COR-L47 (cell line): ENCODE measurements at regions not wholly inside any gene's neighbourhood (a gene's known extent, or its start where the extent isn't known, plus 50 kb on each side); places are given as distances from the start of the nearest gene placed in this dataset.
"Not testable (repeated sequence)": the region's sequence is repeated elsewhere in the genome, so short reads cannot be mapped to it uniquely, and the experiment has no call there.

Experiments used
- DNase-seq: peaks from one replicate; lab custom pipeline; 2025; lab: John Stamatoyannopoulos, UW

DNA sequence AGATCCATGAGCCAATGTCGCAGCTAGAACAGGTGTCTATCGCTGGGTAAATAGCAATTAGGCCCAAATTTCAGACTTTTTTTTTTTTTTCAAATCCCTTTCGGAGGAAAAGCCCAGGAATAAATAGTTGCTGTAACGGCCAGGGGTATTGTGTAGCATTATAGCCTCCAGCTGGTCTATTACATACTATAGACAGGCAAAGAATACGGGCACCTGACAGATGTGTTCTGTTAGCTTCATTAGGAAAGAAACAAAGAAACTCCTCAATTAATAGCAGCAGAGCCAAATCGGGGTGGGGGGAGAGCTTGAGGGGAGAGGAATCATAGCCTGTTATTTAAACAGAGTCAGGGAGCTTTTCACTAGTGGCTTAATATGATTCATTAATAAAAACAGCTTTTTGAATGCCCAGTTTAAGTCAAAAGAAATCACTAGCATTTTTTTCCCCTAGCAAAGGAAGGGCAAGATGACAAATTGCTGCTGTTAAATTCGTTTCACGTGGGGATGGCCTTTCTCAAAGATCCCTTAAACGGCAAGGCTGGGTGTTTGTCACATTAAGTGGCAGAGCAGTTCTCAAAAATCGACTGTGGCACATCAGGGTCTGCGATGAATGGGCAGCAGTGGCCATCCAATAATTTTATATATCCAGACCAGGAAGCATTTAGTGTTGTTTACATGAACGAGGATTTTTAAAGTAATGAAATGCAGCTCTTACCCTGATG, 139.4 kb downstream of the ID4 start:
- peak; percentile 88 for DNase-seq

DNA sequence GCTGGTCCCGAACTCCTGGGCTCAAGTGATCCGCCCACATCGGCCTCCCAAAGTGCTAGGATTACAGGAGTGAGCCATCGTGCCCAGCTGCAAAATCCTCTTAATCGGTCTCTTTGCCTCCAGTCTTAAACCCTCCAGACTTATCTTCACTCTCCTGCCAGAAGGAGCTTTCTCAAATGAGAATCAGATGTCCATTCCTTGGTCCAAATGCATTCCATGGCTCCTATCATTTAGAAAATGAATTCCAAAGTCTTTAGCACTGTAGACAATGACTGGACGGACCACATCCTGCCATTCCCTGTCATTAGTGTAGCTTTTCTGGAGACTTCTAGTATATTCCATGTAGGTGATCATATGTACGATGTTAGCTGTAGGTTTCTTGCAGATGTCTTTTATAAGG, 141.9 kb downstream of the ID4 start:
- DNase-seq: no peak

DNA sequence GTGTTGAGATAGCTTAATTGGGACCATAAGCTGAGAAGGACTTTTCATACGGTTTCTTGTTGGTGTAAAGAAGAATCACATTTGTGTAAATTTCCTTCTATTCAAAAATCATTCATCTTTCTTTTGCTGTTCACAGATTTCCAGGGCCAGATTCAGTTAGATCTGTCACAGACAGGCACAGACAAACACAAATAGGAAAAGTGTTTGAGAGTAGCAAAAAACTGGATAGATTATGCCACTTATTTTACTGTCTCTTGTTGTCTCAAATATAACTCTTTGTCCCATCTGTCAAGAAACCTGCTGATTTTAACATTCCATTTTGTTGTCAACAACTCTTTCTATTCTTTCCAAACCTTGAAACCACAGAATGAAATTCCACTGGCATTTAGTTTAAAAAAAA, 142.8 kb downstream of the ID4 start:
- no peak for DNase-seq

DNA sequence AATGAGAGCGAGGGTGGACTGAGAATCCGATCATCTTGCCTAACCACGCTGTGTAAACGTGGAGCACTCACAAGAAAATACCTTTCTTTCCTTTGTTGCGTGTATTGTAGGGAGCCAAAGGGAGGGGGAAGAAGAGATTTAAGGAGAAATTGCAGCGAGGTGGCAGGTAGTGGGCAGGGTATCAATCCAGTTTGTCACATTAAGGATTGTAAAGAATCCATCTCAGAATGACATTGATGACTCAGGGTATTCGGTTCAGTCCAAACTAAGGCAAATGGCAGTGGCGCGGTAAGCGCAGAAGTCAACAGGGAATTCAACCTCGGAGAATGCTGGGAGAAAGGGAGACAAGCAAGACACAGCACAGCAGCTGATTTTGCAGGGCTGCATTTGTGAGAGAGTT, 146.2 kb downstream of the ID4 start:
- DNase-seq: no peak

DNA sequence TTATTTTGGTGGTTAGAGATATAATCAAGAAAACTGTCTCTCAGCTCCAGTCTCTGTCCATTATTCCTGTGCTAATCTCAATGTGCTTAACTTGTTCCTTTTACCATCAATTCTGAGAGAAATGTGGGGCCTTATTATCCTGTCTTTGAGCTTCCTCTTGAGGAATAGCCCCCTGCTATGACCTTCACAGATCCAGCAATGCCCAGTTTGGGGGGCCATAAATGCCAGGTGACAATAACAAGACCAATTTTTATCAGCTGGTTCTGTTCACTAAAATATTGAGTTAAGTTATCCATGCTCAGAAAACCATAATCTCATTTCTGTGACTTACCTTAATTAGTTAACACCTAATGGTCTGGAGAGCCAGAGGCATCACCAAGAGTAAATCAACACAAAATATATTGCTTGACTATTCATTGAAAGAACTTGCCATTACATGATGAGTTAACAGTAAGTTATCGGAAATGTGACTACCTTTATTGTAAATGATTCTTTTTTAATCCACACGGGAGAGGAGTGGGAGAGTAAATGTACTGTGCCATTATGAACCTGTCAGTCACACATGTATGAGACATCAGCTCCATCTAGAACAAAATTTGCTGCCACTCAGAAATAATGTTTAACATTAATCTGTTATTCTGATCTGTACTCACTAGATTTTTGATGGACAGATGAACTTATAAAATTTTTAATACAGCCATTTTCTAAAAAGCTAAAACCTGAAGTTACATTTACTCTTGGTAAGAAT, 149.7 kb downstream of the ID4 start:
- DNase-seq: no peak

DNA sequence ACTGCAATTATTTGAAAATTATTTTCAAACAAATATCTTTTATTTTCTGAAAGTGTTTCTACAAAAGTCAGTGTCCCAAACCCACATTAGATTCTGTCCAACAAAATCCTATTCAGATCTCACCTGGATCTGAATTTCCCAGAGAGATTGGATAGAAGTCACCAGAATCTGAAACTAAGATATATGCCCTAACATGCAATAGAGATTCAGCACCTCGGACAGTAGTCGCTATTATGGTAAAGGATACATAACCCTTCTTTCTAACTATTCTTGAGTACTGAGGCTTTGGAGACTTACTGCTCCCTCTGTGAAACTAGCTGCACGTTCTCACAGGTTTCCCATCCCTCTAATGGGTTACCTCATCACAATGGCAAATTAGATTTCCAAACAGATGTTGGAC, 151.4 kb downstream of the ID4 start:
- DNase-seq: no peak

DNA sequence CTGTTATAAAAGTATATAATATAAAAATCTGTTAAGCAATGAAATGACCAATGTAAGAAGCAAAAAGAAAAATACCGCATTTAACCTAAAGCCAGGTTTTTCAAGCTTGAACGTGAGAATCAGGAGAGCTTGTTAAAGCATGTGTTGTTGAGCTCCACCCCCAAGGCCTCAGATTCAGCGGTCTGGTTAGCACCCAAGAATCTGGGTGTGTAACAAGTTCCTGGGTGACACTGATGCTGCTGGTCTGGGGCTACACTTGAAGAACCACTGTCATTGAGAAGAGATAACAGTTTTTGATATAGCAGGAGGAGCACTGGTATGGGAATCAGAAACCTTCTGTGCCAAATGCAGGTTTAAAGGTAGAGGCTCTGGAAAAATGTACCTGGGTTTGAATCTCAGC, 154.0 kb downstream of the ID4 start:
- DNase-seq: no peak

DNA sequence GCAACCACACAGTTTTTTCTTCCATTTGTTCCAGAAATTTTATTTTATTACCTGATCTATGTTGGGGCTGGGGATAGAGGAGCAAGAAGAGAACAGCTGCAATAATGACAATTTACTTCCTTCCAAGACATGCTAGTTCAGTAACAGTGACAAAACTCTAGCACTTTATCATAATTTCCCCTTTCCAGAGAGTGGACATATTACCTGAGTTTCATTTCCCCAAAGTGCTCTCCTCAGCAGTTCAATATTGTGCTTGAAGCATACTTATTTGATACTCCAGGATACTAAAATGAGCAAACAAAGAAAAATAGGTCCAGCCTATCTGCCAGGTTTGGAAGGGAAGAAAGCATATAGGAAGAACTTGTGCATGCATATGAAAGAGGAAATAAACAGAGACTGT, 157.7 kb downstream of the ID4 start:
- DNase-seq: no peak

DNA sequence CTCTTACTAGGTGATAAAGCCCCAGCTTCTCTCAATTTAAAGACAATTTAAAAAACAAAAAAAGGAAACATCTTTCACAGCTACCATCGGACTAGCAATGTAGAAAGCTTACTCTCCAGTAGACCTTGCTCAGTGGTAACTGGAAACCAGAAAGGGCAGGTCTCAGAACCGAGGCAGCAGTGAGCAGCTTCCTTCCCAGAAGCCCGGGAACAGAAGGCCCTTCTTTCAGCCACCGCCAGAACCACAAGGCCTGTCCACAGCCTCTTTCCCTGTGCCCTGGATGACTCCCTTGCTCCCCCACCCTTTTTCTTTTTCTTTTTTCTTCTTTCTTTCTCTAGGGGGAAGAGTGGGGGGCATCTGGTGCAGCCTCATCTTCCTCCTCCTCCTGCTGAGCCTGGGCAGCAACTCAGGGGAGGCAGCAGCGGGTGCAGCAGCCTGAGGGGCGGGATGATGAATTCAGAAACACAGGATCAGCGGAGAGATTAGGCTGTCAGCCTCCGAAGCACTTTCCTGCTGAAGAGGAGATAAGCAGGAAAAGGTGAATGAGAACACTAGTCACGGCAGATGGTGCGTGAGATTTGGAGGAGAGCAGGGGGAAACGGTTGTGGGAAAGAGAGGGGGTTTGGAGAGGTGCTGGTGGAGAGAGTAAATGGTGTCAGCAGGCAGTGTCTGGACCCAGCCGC, 158.5 kb downstream of the ID4 start:
- DNase-seq: no peak

DNA sequence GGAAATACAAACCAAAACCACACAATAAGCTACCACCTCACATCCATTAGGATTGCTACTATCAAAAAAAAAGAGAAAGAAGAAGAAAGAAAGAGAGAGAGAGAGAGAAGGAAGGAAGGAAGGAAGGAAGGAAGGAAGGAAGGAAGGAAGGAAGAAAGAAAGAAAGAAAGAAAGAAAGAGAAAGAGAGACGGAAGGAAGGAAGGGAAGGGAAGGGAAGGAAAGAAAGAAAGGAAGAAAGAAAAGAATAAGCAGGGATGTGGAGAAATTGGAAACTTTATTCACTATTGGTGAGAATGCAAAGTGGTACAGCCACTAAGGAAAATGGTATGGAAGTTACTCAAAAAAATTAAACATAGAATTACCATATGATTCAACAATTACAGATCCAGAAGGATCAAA, 159.9 kb downstream of the ID4 start:
- DNase-seq: no peak

DNA sequence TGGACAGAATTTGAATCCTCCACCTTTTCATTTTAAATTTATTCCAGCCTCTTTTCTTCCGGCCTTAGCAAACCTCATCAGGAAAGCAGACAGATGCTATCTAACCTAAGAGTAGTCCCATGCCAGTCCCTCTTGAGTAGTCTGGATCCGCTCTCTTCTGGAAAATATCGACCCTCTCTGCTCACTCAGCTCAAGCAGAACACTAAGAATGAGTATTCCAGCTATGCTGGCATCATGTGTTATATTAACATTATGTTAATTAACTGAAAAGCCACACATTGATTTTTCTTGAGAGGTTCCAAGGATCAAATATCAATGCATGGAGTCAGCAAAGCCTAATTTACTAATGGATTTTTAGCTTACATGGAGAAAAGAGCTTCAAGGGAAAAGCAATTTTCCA, 161.4 kb downstream of the ID4 start:
- no peak for DNase-seq

DNA sequence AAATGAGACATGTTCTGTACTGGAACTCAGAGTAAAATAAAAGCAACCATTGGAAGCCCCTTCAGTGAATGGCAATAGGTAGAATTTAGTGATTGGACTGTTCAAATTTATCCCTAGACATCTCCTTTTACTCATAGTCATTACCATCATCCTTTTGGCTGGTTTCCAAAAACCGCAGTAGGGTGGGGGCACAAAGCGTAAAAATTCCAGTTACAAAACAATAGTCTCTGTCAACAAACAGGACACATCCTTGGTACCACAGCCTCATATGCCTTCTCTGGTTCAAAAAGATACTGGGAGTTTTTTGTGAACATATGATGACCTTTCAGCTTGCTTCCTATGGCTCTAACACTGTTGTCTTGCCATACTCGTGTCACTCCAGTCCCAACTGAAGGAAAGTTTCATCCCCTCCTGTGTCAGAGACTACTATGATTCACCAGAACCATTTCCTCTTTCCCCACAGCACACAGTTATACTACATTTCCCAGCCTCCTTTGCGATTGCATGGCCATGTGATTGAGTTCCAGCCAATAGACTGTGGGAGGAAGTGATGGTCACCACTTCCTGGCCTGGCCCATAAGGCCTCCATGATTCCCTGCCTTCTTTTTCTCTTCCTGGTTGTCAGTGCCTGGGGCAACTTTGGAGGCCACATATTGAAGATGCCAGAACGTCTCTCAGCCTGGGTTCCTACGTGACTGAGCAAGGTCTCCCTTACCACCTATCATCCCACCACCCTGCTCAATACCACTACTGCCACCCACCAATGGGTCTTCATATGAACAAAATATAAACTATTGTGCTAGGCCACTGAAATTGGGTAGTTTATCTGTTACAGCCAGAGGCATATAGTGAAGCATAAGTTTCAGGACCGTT, 162.4 kb downstream of the ID4 start:
- peak; percentile 45 for DNase-seq

DNA sequence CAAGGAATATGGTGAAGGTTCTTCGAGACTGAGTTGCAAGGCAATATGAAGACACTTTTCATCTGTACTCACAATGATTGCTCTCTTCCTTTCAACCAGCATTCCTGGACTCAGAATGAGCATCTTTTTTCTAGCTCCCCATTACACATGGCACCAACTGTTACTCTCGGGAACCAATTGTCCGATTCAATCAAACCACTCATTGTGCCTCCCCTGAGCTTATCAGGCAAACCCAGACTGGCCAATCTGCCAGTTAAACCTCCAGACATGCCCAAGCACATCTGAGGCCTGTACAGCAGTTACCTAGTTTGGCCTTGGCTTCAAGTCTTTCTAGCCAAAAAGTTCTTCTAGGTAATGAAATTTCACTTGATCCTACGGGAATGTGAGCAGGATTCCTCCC, 164.1 kb downstream of the ID4 start:
- no peak for DNase-seq

DNA sequence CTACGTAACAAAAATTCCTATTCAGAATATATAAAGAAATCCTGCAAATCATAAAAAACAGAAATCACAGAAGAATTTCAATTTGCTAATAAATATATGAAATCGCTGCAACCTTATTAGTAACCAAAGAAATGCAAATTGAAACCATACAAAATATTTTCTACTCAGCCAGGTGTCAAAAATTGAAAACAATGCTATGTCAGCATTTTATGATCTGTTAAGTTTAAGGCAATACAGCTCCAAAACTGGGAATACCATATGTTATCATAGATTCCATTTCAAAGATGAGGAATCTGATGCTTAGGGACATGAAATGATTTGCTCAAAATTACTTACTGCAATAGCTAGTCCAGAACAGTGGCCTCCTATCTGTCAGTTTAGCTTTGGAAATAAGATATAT, 168.9 kb downstream of the ID4 start:
- DNase-seq: no peak

DNA sequence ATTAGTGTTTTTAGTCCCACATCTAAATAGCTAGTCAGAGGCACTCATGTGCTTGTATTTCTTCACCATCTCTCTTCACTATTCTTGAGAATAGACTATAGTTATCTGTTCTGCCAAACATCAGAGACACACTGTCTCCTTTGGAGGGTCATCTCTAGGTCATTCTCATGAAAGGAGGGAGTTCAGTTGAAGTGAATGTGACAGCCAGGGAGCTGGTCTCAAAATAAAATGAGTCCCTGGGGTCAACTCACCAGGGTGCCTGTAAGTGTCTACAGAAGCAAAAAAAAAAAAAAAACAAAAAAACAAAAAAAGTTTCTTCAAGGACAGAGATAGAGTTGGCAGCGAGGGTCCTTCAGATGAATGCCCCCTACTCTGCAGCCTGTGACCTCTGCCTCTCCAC, 171.0 kb downstream of the ID4 start:
- no peak for DNase-seq

DNA sequence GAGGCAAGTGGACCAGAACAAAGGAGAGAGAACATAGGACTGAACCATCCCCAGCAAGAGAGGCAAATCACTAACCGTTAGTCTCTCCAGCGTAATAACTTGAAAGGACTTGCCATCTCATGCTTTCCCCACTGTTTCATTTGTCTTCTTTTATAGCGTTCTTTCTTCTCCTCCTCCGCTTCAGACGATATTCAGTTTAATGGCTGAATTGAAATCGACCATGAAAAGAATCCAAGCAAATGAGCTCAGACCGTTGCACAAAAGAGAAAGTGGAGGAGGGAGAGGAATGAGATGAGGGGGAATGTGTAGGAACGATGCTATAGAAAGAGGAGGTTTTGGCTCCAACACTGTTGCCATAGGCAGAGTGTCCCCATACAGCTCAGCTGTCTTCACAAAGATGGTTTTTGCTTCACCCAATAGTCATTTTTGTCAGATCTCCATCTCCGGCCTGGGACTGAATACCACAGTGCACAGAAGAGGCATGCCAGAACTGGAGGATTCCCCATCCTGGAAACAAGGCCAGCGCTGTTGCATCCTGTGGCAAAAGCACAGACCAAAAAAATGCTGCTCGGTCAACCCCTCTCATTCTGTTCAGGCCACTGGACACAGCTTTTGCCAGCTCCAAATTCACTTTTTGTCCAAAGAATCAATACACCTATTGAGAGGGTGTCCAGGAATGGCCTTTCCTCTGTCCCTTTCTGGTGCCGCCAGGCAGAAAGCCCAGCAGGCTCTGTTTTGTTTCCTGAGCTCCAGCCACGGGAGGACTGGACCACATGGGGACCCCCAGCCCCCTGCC, 176.1 kb downstream of the ID4 start:
- no peak for DNase-seq

DNA sequence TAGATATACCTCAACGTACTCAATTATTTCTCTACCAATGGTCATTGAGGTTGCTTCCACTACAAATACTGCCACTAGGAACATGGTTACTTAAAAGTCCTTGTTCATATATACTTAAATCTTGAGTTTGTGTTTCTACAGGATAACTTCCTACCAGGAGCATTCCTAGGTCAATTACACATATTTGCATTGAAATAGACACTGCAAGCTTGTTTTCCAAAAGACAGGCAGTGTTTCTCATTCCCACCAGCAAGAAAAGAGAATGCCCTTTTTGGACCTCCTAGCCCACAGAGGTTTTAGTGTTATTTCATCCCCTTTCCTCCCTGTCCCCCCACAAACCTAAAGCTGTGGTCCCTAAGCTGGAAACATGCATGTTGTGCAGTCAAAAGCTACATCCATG, 177.3 kb downstream of the ID4 start:
- no peak for DNase-seq

DNA sequence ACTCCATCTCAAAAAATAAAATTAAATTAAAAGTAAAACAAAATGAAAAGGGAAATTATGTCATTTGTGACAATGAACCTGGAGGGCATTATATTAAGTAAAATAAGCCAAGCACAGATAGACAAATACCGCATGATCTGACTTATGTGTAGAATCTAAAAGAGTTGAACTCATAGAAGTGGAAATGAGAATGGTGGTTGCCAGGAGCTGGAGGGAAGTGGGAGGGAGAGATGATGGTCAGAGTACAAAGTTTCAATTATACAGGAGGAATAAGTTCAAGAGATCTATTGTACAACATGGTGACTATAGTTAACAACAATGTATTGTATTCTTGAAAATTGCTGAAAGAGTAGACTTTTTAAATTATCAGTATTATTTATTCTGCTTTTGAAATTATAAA, 183.4 kb downstream of the ID4 start:
- DNase-seq: no peak

DNA sequence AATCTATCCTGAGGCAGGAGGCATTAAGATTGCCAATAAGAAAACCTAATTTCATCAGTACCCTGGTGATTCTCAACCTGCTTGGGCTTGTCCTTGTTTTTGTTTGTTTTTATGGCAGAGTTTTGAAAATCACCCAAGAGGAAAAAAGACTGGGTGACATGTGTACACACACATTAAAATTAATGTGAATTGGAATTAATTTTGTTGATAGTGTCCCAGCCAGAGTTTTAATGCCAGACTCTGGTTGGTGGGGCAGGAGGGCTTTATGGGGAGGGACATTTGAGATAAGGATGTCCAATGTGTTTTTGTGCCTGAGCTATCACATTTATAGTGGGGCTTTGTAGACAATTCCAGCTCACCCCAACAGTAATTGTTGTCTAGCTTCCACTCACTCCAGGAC, 184.6 kb downstream of the ID4 start:
- peak; percentile 86 for DNase-seq

DNA sequence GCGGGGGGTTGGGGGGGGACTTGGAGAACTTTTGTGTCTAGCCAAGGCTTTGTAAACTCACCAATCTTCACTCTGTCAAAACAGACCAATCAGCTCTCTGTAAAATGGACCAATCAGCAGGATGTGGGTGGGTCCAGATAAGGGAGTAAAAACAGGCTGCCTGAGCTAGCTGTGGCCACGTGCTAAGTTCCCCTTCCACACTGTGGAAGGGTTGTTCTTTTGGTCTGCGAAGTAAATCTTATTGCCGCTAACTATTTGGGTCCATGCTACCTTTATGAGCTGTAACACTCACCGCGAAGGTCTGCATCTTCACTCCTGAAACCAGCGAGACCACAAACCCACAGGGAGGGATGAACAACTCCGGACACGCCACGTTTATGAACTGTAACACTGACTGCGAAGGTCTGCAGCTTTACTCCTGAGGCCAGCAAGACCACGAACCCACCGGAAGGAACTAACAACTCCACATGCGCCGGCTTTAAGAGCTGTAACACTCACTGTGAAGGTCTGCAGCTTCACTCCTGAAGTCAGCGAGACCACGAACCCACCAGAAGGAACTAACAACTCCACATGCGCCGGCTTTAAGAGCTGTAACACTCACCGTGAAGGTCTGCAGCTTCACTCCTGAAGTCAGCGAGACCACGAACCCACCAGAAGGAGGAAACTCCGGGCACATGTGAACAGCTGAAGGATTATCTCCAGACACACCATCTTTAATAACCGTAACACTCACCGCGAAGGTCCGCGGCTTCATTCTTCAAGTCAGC, 186.6 kb downstream of the ID4 start:
- DNase-seq: not testable (repeated sequence)

DNA sequence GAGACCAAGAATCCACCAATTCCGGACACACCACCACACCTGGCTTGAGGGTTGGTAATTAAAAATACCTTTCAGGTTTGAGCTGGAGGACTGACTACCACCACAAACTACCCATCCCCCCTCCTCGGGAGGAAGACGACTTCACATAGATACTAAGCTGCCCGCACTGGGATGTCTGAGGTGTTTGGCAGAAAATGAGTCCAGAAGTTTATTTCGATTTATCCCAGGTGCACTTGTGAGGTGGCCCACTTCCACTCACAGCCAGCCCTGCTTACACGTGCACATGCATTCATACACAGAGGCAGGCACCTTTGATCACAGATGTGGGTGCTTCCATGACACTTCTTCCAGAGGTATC, 187.1 kb downstream of the ID4 start:
- no peak for DNase-seq
